ENCODE measurements at regions not wholly inside any gene's neighbourhood (a gene's known extent, or its start where the extent isn't known, plus 50 kb on each side); places are given as distances from the start of the nearest gene placed in this dataset.

DNA sequence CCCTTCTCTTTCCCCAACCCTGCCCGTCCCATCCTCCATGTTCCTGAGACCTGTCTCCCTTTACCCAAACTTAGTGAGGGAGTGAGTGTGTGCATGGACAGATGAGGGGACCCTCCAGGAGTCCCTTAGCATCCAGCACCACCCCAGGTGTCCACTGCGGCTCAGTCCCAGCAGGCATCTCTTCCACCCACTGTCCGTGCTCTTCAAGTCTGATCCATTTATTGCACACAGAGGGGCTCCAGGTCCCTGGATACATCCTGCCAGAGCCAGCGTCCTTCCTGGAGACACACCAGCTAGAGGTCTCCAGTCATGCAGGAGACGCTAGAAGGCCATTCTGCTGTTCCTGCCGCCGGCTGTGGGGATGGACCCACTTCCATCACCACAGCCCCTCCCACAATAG is 239.2 kb downstream of the ADGRD1 start:
- no peaks in the 10 kb centered on the region for H3K27me3 ChIP-seq
- DNase-seq, result no peak
- H3K27ac ChIP-seq, result no peak overlapping the region
- H3K4me3 ChIP-seq, result no peak overlapping the region
- 64 to 77% (median 71%) methylated on average over 6 to 7 of the region's 7 CpGs for WGBS, 4 donors
- no peaks in the 10 kb centered on the region for H3K36me3 ChIP-seq (replicated peaks in 1 of 2)
- intact Hi-C loops (cut with DNase I), result no loop called here
- H3K4me1 ChIP-seq (replicated peaks in 1 of 2), result no peaks in the 10 kb centered on the region
- no peaks in the 10 kb centered on the region for H3K9me3 ChIP-seq (replicated peaks in 1 of 3)
- TF ChIP-seq, protein P1, sequence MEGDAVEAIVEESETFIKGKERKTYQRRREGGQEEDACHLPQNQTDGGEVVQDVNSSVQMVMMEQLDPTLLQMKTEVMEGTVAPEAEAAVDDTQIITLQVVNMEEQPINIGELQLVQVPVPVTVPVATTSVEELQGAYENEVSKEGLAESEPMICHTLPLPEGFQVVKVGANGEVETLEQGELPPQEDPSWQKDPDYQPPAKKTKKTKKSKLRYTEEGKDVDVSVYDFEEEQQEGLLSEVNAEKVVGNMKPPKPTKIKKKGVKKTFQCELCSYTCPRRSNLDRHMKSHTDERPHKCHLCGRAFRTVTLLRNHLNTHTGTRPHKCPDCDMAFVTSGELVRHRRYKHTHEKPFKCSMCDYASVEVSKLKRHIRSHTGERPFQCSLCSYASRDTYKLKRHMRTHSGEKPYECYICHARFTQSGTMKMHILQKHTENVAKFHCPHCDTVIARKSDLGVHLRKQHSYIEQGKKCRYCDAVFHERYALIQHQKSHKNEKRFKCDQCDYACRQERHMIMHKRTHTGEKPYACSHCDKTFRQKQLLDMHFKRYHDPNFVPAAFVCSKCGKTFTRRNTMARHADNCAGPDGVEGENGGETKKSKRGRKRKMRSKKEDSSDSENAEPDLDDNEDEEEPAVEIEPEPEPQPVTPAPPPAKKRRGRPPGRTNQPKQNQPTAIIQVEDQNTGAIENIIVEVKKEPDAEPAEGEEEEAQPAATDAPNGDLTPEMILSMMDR (IDR thresholded peaks at IDR 0.05), result no peak
- TF ChIP-seq POLR2A (IDR thresholded peaks at IDR 0.05), result no peak

DNA sequence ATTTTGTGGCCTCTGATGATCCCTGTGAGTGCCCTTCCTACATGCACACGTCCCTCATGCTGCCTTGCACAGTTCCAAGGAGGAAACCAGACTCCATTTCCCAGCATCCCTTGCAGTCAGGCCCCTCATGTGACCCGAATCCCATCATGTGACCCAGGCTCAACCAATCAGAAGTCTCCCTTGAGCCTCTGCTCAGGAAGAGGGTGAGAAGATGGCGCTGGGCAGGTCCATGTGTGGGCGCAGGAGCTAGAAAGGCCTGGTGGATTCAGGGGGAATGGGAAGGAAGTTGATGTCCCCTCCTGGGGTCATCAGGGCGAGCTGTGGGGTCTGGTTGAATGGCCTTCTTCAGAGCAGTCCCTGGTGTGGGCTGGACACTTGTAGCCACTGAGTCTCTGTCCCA is 240.5 kb downstream of the ADGRD1 start:
- WGBS, 4 donors, result 82 to 94% (median 86%) methylated on average over 5 of the region's 5 CpGs
- intact Hi-C loops (cut with DNase I), result no loop called here

DNA sequence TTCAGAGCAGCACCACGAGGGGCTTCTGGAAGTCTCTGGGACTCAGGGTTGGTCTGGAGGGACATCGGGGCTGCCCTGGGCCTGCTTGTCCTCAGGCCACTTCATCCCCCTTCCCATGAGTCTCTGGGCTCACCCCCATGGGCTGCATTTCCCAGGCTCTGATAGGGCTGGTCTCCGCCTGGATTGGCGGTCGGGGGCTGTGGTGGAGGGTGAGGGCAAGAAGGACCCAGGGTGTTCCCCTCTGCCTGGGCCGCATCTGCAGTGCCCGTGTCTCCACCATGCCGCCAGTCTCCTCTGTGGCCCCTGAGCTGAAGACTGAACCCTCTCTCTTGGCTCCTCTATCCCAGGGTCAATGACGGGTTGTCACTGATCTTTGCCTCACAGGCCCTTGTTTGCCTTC is 242.1 kb downstream of the ADGRD1 start:
- no peak overlapping the region for H3K27ac ChIP-seq
- H3K4me3 ChIP-seq, result no peak overlapping the region
- no peak for DNase-seq
- no peaks in the 10 kb centered on the region for H3K4me1 ChIP-seq (replicated peaks in 1 of 2)
- no peaks in the 10 kb centered on the region for H3K9me3 ChIP-seq (replicated peaks in 1 of 3)
- intact Hi-C loops (cut with DNase I), result no loop called here
- no peaks in the 10 kb centered on the region for H3K36me3 ChIP-seq (replicated peaks in 1 of 2)
- no peaks in the 10 kb centered on the region for H3K27me3 ChIP-seq
- 82 to 89% (median 86%) methylated on average over 5 to 9 of the region's 9 CpGs for WGBS, 4 donors
- TF ChIP-seq, protein P1 (IDR thresholded peaks at IDR 0.05), result no peak
- TF ChIP-seq POLR2A (IDR thresholded peaks at IDR 0.05), result no peak

More for the DNA sequence above, 240.5 kb downstream of the ADGRD1 start:
- Histone ChIP-seq H3K27ac (no peak overlapping the region), H3K4me1 (replicated peaks in 1 of 2) (no peaks in the 10 kb centered on the region), H3K27me3 (no peaks in the 10 kb centered on the region), H3K4me3 (no peak overlapping the region), H3K36me3 (replicated peaks in 1 of 2) (no peaks in the 10 kb centered on the region), H3K9me3 (replicated peaks in 1 of 3) (no peaks in the 10 kb centered on the region)
- no peak for DNase-seq
- TF ChIP-seq POLR2A (IDR thresholded peaks at IDR 0.05), result no peak
- TF ChIP-seq, protein P1 (IDR thresholded peaks at IDR 0.05), result no peak

DNA sequence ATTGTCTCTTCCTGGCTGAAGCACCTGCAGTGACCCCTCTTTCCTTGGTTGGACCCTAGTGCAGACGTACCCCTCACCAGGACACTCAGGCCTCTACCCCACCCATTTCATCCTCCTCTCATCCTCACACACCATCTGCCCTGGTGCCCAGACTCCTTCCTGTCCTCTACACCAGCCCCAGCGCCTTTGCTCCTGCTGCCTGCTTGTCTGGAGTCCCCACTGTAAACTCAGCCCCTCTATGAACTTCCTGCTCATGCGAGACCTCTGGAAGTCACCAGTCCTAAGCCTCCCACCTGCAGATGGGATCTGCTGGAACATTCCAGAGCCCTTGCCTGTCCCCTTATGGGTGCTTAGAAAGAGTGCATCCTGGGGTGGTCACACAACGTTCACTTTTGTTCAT is 242.5 kb downstream of the ADGRD1 start:
- Histone ChIP-seq H3K36me3 (replicated peaks in 1 of 2) (no peaks in the 10 kb centered on the region), H3K27me3 (no peaks in the 10 kb centered on the region), H3K4me1 (replicated peaks in 1 of 2) (no peaks in the 10 kb centered on the region), H3K27ac (no peak overlapping the region), H3K4me3 (no peak overlapping the region), H3K9me3 (replicated peaks in 1 of 3) (no peaks in the 10 kb centered on the region)
- DNase-seq, result peak in 1 of 7 donors; percentile 30
- TF ChIP-seq, protein P1 (IDR thresholded peaks at IDR 0.05), result no peak
- no peak for TF ChIP-seq POLR2A (IDR thresholded peaks at IDR 0.05)
- intact Hi-C loops (cut with DNase I), result no loop called here
- 68 to 83% (median 79%) methylated on average over 4 of the region's 4 CpGs for WGBS, 4 donors

Data from adrenal gland (tissue), 9 donors.